H1 (cell line): ENCODE measurements at regions not wholly inside any gene's neighbourhood (a gene's known extent, or its start where the extent isn't known, plus 50 kb on each side); places are given as distances from the start of the nearest gene placed in this dataset.

Experiments
- CTCF ChIA-PET: fragments of 300-600 bp; sonication (Branson Sonifier 250); formaldehyde crosslinking; loops from one replicate; lab custom pipeline; 2021; ENCODE audit not compliant: partially characterized antibody; lab: Charles Lee
- POLR2A ChIA-PET: fragments of 300-600 bp; sonication (Branson Sonifier 250); formaldehyde crosslinking; loops from one replicate; lab custom pipeline; 2021; ENCODE audit warnings: inconsistent platforms; ENCODE audit not compliant: partially characterized antibody; lab: Charles Lee
- DNase-seq, 2 experiments: peaks; one replicate each; pipeline versions ENCODE4 v3.0.0 to v3.0.0-alpha.2; 2010 to 2022; ENCODE audit warnings: low spot score in 2 of 2, low read depth in 1 of 2, mixed read lengths in 1 of 2
- FAIRE-seq: peaks from 2 replicates; lab custom pipeline; 2011; peaks lifted over from hg19 to GRCh38; lab: Jason Lieb, UNC
- H2AFZ ChIP-seq: 2 replicates; pipeline ENCODE4 v1.8.1; 2012; ENCODE audit warnings: low read length, inconsistent platforms
- H2AK5ac ChIP-seq: 2 replicates; pipeline ENCODE4 v1.6.1; 2013; ENCODE audit warnings: low read depth, low read length
- H2BK120ac ChIP-seq: replicated peaks from 2 replicates; pipeline ENCODE3; 2013; ENCODE audit warnings: low read depth, low read length, inconsistent platforms
- H2BK12ac ChIP-seq: 2 replicates; pipeline ENCODE4 v1.6.1; 2013; ENCODE audit warnings: low read depth, low read length
- H2BK15ac ChIP-seq: 2 replicates; pipeline ENCODE4 v1.6.1; 2013; ENCODE audit warnings: low read length
- H2BK20ac ChIP-seq: 2 replicates; pipeline ENCODE4 v1.6.1; 2013; ENCODE audit warnings: low read length
- H2BK5ac ChIP-seq: 2 replicates; pipeline ENCODE4 v1.6.1; 2013; ENCODE audit warnings: low read depth, low read length
- H3K14ac ChIP-seq: 2 replicates; pipeline ENCODE4 v1.6.1; 2013; ENCODE audit warnings: inconsistent platforms; ENCODE audit not compliant: insufficient read length
- H3K18ac ChIP-seq: 2 replicates; pipeline ENCODE4 v1.6.1; 2013; ENCODE audit warnings: low read length; ENCODE audit errors: extremely low read depth
- H3K23ac ChIP-seq: 2 replicates; pipeline ENCODE4 v1.6.1; 2013; ENCODE audit warnings: inconsistent platforms; ENCODE audit not compliant: insufficient read length
- H3K23me2 ChIP-seq: 2 replicates; pipeline ENCODE4 v1.6.1; 2013; ENCODE audit warnings: low read depth, low read length
- H3K27ac ChIP-seq: 2 replicates; pipeline ENCODE4 v1.6.1; 2011; ENCODE audit warnings: low read depth, low read length, inconsistent platforms
- H3K27me3 ChIP-seq, 4 experiments: replicated peaks in 1 of 4; 1 replicate in 1 of 4; 2 replicates in 3 of 4; pipeline versions ENCODE4 v1.6.1 to v1.8.1; 2011 to 2013; ENCODE audit warnings: low read length in 3 of 4, mild to moderate bottlenecking in 3 of 4, inconsistent platforms in 2 of 4, mixed read lengths in 2 of 4, moderate library complexity in 1 of 4; ENCODE audit not compliant: control insufficient read depth in 3 of 4, insufficient read depth in 3 of 4; ENCODE audit errors: extremely low read depth in 1 of 4
- H3K36me3 ChIP-seq, 4 experiments: 2 replicates each; pipeline versions ENCODE4 v1.6.1 to v1.8.1; 2011 to 2013; ENCODE audit warnings: mild to moderate bottlenecking in 4 of 4, low read length in 3 of 4, moderate library complexity in 2 of 4, control low read depth in 1 of 4, inconsistent platforms in 1 of 4; ENCODE audit not compliant: insufficient read depth in 4 of 4, control insufficient read depth in 2 of 4
- H3K4ac ChIP-seq: replicated peaks from 2 replicates; pipeline ENCODE3; 2013; ENCODE audit warnings: low read length, low read depth, mixed read lengths, inconsistent platforms; ENCODE audit not compliant: insufficient read length
- H3K4me1 ChIP-seq, 4 experiments: replicated peaks in 1 of 4; 1 replicate in 1 of 4; 2 replicates in 3 of 4; pipeline versions ENCODE4 v1.6.1 to v1.8.1; 2011 to 2013; ENCODE audit warnings: low read length in 3 of 4, inconsistent platforms in 2 of 4, mixed read lengths in 1 of 4; ENCODE audit not compliant: insufficient read depth in 4 of 4, control insufficient read depth in 3 of 4
- H3K4me2 ChIP-seq, 2 experiments: 2 replicates each; pipeline versions ENCODE4 v1.6.1 to v1.8.1; 2011 to 2013; ENCODE audit warnings: low read depth in 2 of 2, low read length in 2 of 2, control low read depth in 1 of 2, inconsistent platforms in 1 of 2, mild to moderate bottlenecking in 1 of 2; ENCODE audit not compliant: insufficient read depth in 1 of 2
- H3K4me3 ChIP-seq, 4 experiments: fragments of 200-600, 300-600 bp in 1 of 4; sonication (generic), shearing (Covaris generic), sonication (Bioruptor Twin) in 1 of 4; 2 replicates each; pipeline versions ENCODE4 v1.5.1 to v1.8.1; 2011 to 2016; ENCODE audit warnings: low read length in 4 of 4, low read depth in 3 of 4, control low read depth in 2 of 4, inconsistent platforms in 2 of 4, mild to moderate bottlenecking in 2 of 4, mixed read lengths in 1 of 4, moderate library complexity in 1 of 4; ENCODE audit not compliant: insufficient read depth in 2 of 4; ENCODE audit errors: extremely low read depth in 1 of 4
- H3K56ac ChIP-seq: replicated peaks from 2 replicates; pipeline ENCODE3; 2013; ENCODE audit warnings: low read depth, mild to moderate bottlenecking, mixed read lengths, low read length, inconsistent platforms; ENCODE audit not compliant: insufficient read length
- H3K79me1 ChIP-seq: 2 replicates; pipeline ENCODE4 v1.6.1; 2013; ENCODE audit warnings: low read depth, low read length, control low read depth
- H3K79me2 ChIP-seq, 2 experiments: 2 replicates each; pipeline versions ENCODE4 v1.6.1 to v1.8.1; 2012 to 2013; ENCODE audit warnings: low read length in 2 of 2, mild to moderate bottlenecking in 2 of 2, inconsistent platforms in 1 of 2; ENCODE audit not compliant: insufficient read depth in 2 of 2, control insufficient read depth in 1 of 2
- H3K9ac ChIP-seq, 4 experiments: replicated peaks in 1 of 4; 1 replicate in 1 of 4; 2 replicates in 3 of 4; pipeline versions ENCODE4 v1.6.1 to v1.8.1; 2011 to 2013; ENCODE audit warnings: low read depth in 3 of 4, low read length in 3 of 4, control low read depth in 2 of 4, mild to moderate bottlenecking in 2 of 4, moderate library complexity in 2 of 4, inconsistent platforms in 1 of 4; ENCODE audit errors: extremely low read depth in 1 of 4
- H3K9me3 ChIP-seq, 2 experiments: 2 replicates each; pipeline versions ENCODE4 v1.6.1 to v1.8.1; 2012 to 2013; ENCODE audit warnings: mild to moderate bottlenecking in 2 of 2, moderate library complexity in 2 of 2, control low read depth in 1 of 2, inconsistent platforms in 1 of 2, low read depth in 1 of 2, low read length in 1 of 2, mixed read lengths in 1 of 2; ENCODE audit not compliant: insufficient read depth in 2 of 2
- H4K20me1 ChIP-seq, 2 experiments: replicated peaks in 1 of 2; 2 replicates each; pipeline versions ENCODE3 to v1.8.1; 2011 to 2013; ENCODE audit warnings: inconsistent platforms in 2 of 2, low read length in 2 of 2, mild to moderate bottlenecking in 1 of 2; ENCODE audit not compliant: insufficient read depth in 2 of 2, control insufficient read depth in 1 of 2
- H4K5ac ChIP-seq: 2 replicates; pipeline ENCODE4 v1.6.1; 2013; ENCODE audit warnings: low read length, low read depth, mixed read lengths, inconsistent platforms; ENCODE audit not compliant: insufficient read length
- H4K8ac ChIP-seq: 2 replicates; pipeline ENCODE4 v1.8.0; 2013; ENCODE audit warnings: mild to moderate bottlenecking, moderate library complexity, low read length, inconsistent platforms; ENCODE audit not compliant: insufficient read depth; ENCODE audit errors: extremely low read depth
- H4K91ac ChIP-seq: replicated peaks from 2 replicates; pipeline ENCODE3; 2013; ENCODE audit warnings: low read length, mixed read lengths, inconsistent platforms; ENCODE audit not compliant: insufficient read length
- ATF2 ChIP-seq: IDR thresholded peaks from 2 replicates; pipeline ENCODE4 v1.6.1; 2012; ENCODE audit warnings: low read length, inconsistent platforms
- BCL11A ChIP-seq, 2 experiments: IDR thresholded peaks; one replicate each; pipeline ENCODE4 v1.6.1; 2011; ENCODE audit warnings: low read depth in 2 of 2, low read length in 2 of 2, mild to moderate bottlenecking in 2 of 2
- CHD1 ChIP-seq: IDR thresholded peaks from 2 replicates; pipeline ENCODE4 v1.6.1; 2012; ENCODE audit warnings: low read depth, low read length, improper control_type of control experiment
- CHD2 ChIP-seq: IDR thresholded peaks from 2 replicates; pipeline ENCODE4 v1.6.1; 2012; ENCODE audit warnings: low read length, improper control_type of control experiment
- FOSL1 ChIP-seq: IDR thresholded peaks from 2 replicates; pipeline ENCODE4 v1.6.1; 2011; ENCODE audit warnings: mild to moderate bottlenecking, low read depth, low read length, moderate library complexity; ENCODE audit not compliant: insufficient read depth
- KDM4A ChIP-seq: IDR thresholded peaks from one replicate; pipeline ENCODE4 v1.7.1; 2012; ENCODE audit warnings: low read depth, mild to moderate bottlenecking, moderate library complexity, low read length, inconsistent platforms; ENCODE audit not compliant: severe bottlenecking
- MAFK ChIP-seq: IDR thresholded peaks from 2 replicates; pipeline ENCODE4 v1.6.1; 2012; ENCODE audit warnings: low read depth, mild to moderate bottlenecking, improper control_type of control experiment, low read length
- NRF1 ChIP-seq: IDR thresholded peaks from 2 replicates; pipeline ENCODE4 v1.6.1; 2011; ENCODE audit warnings: mild to moderate bottlenecking, low read depth, low read length, improper control_type of control experiment
- RFX5 ChIP-seq: IDR thresholded peaks from 2 replicates; pipeline ENCODE4 v1.6.1; 2011; ENCODE audit warnings: low read depth, low read length, improper control_type of control experiment, borderline replicate concordance
- SIRT6 ChIP-seq: IDR thresholded peaks from one replicate; pipeline ENCODE4 v1.7.1; 2012; ENCODE audit warnings: low read length, inconsistent platforms
- SRF ChIP-seq: IDR thresholded peaks from 2 replicates; pipeline ENCODE4 v1.6.1; 2011; ENCODE audit warnings: mild to moderate bottlenecking, low read depth, low read length, moderate library complexity
- TBP ChIP-seq: IDR thresholded peaks from 2 replicates; pipeline ENCODE4 v1.6.1; 2011; ENCODE audit warnings: low read depth, low read length, improper control_type of control experiment
- TEAD4 ChIP-seq: IDR thresholded peaks from 2 replicates; pipeline ENCODE4 v1.6.1; 2012; ENCODE audit warnings: low read depth, low read length, inconsistent platforms, mixed read lengths
- WGBS, 2 experiments: shearing (Covaris generic) in 1 of 2; methylation state at CpG; one replicate each; pipeline versions ENCODE4 v1.1.6 to v1.1.7; 2013 to 2015; ENCODE audit warnings: low lambda C conversion rate in 2 of 2, mixed read lengths in 2 of 2, inconsistent platforms in 1 of 2, low coverage in 1 of 2, missing lambda C conversion rate in 1 of 2; ENCODE audit not compliant: insufficient replicate concordance in 2 of 2, insufficient coverage in 1 of 2, insufficient read length in 1 of 2; ENCODE audit errors: extremely low coverage in 1 of 2, missing lambda C conversion rate in 1 of 2; 5-methylcytosine and 5-hydroxymethylcytosine counted together

- no peak for DNase-seq
- Histone ChIP-seq H2BK5ac (no peak overlapping the region), H3K79me2 (no peaks in the 10 kb centered on the region), H3K36me3 (no peaks in the 10 kb centered on the region), H3K14ac (no peak overlapping the region), H3K79me1 (no peaks in the 10 kb centered on the region), H2BK20ac (no peak overlapping the region), H2BK15ac (no peak overlapping the region), H3K9ac (no peak overlapping the region), H2BK12ac (peak overlapping the region; percentile 64; the same call in 1 of the 2 replicates), H4K20me1 (no peaks in the 10 kb centered on the region), H3K4me3 (no peak overlapping the region), H3K56ac (no peak overlapping the region), H3K18ac (no peak overlapping the region), H4K5ac (no peak overlapping the region), H3K23me2 (no peaks in the 10 kb centered on the region), H3K27ac (no peak overlapping the region), H3K4ac (no peak overlapping the region), H3K27me3 (no peaks in the 10 kb centered on the region), H3K23ac (no peak overlapping the region), H3K9me3 (no peaks in the 10 kb centered on the region), H2AFZ (no peak overlapping the region), H4K91ac (no peak overlapping the region), H2AK5ac (no peak overlapping the region), H2BK120ac (no peak overlapping the region), H3K4me2 (no peak overlapping the region), H3K4me1 (no peaks in the 10 kb centered on the region), H4K8ac (no peak overlapping the region; the same call in 1 of the 2 replicates)
- no peak for FAIRE-seq
- POLR2A ChIA-PET, result no interaction called here
- CTCF ChIA-PET, result no interaction called here
- WGBS, 2 experiments, result 88% methylated on average over 2 of the region's 2 CpGs; no CpG with 5 or more reads in 1 of the 2 experiments
- no peak for TF ChIP-seq ATF2
- no peak for TF ChIP-seq SRF
- no peak for TF ChIP-seq NRF1
- no peak for TF ChIP-seq RFX5
- no peak for TF ChIP-seq CHD1
- TF ChIP-seq TBP, result no peak
- TF ChIP-seq MAFK, result no peak
- TF ChIP-seq FOSL1, result no peak
- TF ChIP-seq CHD2, result no peak
- no peak for TF ChIP-seq TEAD4
- no peak for TF ChIP-seq BCL11A (IDR thresholded peaks at IDR 0.05; ENCODE audit: low read depth in 2 of 2, low read length in 2 of 2)
- TF ChIP-seq KDM4A, result no peak
- TF ChIP-seq SIRT6, result no peak
These were observed 900.3 kb upstream of the MIR17HG start for GRCh38 chr13:90447034-90447733.
